ENCODE measurements at regions not wholly inside any gene's neighbourhood (a gene's known extent, or its start where the extent isn't known, plus 50 kb on each side); places are given as distances from the start of the nearest gene placed in this dataset.
A peak's percentile ranks its signal among the peaks of the same experiment; 100 is the strongest.
"Not testable (repeated sequence)": the region's sequence is repeated elsewhere in the genome, so short reads cannot be mapped to it uniquely, and the experiment has no call there.

DNA sequence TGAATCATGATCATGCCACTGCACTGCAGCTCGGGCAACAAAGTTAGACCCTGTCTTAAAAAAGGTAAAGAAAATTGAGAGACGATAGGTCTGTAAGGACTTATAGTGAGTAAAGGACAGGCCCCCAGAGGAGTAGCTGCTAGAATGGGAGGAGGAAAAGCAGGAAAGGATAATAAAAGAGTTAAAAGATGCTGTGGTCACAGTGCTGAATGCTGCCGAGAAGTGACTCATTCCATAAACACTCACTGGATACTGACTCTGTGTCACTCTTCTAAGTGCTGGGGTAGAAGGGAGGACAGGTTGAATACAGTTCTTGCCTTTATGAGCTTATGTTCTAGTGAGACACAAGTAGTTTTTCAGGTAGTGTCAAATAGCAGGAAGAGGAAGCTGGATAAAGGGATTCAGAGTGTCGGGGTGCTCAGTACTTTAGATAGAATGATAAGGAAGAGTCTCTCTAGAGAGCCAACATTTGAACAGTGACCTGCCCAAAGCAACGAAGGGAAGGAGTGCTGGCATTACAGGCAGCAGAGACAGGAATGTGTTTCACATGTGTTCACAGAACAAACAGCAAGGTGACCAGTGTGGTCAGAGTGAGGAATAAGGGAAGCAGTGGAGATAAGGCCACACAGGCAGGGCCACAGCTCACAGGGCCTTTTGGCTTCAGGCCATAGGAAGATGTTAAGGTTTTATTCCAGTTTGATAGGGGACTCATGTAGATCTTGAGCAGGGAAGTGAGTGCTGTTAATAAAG is 1240.5 kb downstream of the UQCRFS1 start:
- peak in 1 of 3 donors; percentile 21 for DNase-seq

DNA sequence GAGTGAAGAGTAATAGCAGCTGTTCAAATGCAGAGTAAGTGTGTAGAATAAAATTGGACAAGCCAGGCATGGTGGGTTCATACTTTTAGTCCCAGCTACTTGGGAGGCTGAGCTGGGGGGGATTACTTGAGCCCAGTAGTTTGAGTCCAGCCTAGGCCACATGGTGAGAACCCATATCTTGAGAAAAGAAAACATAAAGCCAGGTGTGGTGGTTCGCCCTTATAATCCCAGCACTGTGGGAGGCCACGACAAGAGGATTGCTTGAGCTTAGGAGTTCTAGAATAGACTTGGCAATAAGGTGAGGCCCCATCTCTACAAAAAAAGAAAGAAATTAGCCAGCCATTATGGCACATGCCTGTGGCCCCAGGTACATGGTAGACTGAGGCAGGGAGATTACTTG is 1241.1 kb downstream of the UQCRFS1 start:
- no peak for DNase-seq

DNA sequence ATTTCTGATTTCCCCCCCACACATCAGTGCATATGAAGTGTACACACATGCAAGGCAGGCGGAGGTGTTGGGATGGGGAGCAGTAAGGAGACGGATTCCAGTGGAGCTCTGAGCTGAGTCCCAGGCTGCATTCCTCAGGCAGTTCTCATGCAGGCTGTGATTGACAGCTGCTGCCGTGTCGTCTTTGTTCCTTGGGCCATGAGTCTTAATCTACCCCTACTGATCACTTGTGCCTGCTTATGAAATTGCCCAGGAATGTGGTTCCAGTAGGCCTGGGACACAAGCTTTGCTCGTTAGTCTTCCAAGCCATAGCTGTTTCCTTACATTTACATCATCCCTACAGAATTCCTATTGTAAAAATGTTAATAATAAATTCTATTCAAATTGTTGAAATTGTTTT is 1241.9 kb downstream of the UQCRFS1 start:
- peak in 1 of 3 donors; percentile 56 for DNase-seq

DNA sequence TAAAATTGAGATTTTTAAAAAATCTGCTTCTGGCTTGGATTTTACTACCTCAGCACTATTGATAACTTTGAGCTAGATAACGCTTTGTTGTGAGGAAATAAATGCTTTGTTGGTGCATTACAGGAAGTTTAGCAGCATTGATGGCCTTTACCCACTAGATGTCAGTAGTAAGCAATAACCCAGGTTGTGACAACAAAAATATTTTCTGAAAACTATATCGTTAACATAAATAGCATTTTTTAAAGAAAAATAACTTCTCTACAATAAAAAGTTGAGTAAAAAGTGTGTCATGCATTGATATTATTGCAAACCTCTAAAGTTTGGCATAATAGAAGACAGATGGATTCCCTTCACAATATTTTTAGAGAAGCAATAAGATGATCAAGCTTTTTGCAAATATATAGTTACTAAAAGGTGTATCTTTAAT is 1246.5 kb downstream of the UQCRFS1 start:
- peak in 1 of 3 donors; percentile 5 for DNase-seq

DNA sequence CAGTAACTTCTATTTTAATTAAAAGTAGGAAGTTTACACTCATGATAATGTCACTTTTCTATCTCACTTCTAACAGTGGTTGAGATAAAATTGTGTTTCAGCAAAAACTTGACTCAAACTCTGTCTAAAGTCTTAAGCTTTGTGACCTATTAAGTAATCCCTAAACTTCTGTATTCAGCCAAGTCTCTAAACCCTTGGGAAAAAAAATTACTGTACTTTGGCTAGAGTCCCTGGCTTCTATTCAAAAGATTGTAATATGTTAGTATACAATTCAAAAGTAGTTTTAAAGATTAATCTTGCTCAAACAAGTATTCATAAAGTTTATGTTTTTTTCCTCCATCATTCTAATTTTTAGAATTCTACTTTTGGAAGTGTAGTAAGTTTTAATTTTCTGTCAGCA is 1248.8 kb downstream of the UQCRFS1 start:
- DNase-seq, result peak; percentile 7 to 52 (median 24)

DNA sequence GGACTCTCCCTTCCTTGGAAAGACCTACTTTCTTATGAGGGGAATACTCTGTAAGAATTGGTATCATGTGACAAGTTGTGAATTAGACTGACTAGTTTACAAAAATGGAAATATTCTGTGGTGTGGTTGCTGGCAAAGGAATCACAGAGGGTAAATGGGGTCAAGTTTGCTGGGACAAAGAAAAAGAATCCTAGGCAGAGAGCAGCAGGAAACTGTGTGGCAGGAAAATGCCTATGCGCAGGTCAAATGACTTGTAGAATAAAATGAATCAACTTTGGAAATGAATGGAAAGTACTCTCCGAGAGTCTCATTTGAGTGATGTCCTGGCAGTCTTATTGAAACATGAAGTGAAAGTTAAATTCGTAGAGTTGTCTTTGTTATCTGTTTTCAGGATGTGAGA is 1250.7 kb downstream of the UQCRFS1 start:
- no peak for DNase-seq

DNA sequence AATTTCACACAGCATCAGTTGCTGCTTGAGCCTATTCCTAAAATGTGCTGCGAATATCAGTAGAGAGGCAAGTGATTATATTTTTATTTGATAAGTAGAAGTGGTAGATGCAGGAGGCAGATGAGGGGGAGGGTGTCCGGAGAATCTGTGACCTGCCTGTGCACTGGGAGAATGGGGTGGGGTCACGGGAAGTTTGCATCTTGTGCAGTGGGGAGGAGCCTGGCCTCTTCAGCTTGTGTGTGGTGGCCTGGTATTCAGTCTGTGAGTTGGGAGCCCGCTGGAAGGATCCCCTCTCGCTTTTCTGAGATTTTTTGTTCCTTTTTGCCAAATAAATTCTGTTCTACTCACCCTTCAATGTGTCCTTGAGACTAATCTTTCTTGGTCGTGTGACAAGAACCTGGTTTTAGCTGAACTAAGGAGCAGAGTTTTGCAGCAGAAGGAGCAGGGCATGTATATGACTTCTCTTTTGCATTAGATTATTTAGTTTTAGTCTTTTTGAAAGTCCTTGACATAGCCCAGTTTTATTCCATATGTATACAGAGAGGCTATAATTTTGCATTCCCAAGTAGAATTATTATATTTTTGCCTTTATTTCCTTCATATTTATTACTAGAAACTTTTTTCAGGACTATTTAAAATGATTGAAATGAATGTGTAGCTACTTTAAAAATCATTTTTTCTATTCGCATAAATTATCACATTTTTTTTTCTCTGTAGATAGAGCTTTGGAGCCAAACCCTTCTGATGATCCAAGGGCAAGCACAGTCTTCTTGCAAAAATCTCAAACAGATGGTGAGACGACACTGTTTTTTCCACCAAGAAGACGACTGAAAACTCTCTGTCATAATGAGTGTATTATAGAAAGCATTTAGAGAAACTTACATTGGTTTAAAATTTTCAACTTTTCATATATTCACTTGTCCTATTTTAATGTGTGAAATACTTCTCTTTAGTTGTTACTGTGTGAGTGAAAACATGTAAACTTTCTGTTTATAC is 1257.2 kb downstream of the UQCRFS1 start:
- no peak for DNase-seq

DNA sequence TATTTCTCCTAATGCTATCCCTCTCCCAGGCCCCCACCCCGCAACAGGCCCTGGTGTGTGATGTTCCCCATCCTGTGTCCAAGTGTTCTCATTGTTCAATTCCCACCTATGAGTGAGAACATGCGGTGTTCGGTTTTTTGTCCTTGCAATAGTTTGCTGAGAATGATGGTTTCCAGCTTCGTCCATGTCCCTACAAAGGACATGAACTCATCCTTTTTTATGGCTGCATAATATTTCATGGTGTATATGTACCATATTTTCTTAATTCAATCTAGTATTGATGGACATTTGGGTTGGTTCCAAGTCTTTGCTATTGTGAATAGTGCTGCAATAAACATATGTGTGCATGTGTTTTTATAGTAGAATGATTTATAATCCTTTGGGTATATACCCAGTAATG is 1270.3 kb downstream of the UQCRFS1 start:
- DNase-seq, result not testable (repeated sequence)

DNA sequence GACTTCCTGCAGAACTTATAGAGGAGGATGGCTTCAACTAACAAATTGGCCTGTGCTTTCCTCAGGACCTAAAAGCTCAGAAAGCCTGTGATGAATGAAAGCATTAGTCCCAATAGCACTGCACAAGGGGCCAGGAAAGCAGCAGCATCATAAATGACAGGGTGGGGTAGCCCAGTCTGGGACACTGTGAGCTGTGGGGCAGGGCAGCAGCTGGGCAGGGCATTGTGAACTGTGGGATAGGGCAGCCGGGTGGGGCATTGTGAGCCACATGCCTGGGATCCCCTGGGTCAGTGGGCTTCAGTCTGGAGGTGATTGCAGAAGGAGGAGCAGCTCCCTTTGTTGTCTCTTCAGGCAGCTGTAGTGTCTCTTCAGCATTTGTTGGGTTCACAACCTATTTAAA is 1276.8 kb downstream of the UQCRFS1 start:
- DNase-seq, result no peak

DNA sequence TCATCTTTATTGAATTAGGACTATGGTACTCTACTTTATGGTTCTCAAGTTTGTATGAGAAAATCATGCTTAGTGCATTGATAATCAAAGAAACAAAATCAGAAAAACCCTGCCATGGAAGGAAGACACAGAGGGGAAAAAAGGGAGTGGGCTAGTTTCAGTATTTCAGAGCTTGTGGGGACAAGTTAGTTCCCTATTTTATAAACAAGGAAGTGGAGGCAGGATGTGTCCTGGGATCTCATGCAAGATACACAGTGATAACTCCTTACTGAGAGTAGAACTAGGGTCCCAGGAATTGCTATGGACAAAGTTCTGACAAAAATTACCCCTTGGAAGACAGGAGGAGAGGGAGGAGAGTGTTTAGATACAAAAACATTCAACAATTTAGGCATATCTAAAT is 1277.3 kb downstream of the UQCRFS1 start:
- DNase-seq, result no peak

DNA sequence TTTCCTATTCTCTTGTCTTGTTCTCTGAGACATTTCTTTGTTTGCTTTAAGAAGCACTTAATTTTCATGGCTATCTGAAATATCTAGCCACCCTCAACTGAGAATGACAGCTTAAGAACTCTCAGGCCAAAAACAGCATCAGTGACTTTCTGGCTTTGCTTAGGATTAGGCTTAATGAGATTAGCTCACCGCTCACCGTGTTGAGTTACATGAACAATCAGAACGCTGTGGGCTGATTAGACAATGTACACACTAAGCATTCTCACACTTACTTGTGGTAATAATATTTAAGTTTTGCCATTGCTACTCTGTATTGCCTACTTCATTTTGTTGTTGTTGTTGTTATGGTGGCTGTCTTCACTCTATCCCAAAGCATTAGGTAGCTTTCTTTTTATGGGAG is 1283.6 kb downstream of the UQCRFS1 start:
- DNase-seq, result no peak

DNA sequence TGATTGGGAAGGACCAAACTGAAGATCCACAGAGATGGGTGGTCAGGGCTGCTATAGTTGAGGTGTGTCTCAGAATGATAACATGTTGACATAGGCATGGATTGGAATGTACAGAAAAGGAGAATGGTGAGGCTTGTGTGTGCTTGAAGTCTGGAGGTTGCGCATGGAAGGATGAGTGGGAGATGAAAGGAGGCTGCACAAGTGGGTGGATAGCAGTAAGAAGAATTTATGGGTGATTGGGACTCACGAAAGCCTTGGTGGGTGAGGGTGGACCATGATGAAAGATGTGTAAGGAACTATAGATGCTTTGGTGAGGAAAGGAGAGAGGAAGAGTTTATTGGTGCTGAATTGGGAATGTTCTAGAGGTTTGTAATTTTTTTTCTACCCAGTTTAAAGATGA is 1287.7 kb downstream of the UQCRFS1 start:
- no peak for DNase-seq

DNA sequence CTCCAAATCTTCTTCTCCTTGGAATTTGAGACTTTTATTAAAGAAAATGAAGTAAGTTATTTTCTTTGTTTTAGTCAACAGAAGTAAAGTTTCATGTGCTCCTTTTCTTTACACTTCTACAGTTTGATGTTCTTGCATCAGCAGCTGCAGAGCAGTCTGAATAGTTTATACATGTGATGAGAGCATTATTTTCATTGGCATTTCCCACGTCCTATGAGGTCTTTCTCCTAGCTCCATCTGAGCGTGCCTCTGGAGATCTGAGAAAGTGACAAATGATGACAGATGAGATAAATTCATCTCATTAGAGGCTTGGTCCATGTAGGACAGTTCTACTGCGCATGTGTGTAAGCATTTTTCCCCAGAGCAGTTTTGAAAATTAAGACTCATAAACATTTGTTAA is 1290.0 kb downstream of the UQCRFS1 start:
- no peak for DNase-seq

DNA sequence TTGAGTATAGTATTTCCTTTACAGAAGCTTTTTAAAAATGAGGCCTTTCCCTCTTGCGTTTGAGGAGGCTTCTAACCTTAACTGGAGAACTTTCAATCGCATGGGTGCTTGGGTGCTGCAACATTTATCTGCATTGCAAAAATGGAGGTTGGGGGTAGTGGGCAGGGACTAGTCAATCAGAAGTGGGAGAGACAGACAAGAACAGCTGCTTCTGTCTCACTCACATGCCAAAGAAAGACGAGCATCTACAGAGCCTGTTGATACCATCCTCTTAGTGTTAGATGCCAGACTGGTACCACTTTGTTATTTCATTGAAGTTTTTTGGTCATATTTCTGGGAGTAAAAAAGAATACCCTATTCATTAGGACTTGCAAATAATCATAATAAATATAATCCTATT is 1292.2 kb downstream of the UQCRFS1 start:
- DNase-seq, result no peak

DNA sequence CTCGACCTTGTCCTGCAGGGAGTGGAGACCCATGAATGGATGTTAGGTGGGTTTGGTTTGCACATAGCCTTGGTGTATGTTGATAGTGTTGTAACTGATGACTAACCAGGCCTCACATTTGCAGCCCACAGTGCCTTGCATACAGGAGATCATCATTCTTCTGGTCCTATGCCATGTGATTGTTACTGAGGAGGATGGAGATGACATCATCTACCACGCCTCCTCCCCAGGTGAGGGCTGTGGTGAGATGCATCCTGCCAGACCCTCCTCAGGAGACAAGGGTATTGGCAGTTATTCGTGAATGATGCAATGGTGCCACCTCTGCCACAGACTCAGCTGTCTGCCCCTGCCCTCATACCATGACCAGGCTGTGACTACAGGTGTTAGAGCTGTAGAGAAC is 1294.1 kb downstream of the UQCRFS1 start:
- no peak for DNase-seq

DNA sequence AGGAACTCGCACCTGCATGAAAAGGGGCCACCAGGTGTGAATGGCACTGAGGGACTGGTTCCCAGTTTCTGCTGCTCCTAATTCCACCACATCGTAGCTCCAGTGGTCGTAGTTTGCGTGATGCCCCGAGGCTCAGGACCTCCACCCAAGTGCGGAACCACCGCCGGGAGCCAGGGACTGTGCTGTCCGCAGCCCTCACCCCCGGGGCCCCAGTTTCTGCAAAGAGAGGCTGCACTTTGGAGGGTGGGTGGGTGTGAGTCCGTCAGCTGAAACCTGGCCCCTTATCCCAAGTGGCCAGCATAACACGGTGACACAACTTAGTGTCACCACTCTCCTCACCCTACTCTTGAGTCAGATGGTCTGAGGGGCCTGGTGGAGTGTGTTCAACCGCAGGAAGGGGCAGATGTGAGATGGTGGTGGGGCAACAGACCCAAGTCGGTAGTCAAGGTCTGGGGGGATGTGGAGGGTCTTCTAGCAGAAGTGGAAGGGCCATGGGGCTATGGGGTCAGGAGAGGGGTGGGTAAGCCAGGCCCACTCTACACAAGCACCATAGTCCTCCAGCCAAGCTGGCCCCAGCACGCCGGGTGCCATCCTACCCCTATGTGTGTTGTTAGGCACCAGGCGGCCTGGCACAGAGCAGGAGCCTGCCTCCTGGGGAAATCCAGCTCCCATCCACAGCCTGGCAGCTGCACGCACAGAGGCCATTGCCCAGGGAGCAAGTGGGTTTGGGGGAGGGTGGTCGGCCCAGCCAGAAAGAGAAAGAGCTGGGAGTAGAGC is 1301.6 kb downstream of the UQCRFS1 start:
- DNase-seq, result no peak

DNA sequence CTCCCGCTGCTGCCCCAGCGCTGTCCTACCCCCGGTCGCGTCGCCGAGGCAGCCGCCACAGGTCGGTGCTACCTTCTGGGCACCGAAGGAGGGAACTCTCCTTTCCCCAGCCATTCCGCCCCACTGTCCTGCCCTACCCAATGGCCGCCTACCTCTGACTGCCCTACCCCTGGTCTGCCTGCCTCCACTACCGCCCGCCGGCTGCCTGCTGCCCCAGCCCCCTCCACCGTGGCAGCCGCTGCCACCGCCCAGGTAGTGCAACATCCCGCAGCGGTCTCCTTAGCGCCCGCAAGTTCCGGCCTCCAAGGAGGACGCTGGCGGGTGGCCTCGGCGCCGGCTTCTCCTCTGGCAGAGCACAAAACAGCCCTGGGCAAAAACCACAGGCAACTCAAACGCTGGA is 1303.1 kb downstream of the UQCRFS1 start:
- DNase-seq, result no peak

DNA sequence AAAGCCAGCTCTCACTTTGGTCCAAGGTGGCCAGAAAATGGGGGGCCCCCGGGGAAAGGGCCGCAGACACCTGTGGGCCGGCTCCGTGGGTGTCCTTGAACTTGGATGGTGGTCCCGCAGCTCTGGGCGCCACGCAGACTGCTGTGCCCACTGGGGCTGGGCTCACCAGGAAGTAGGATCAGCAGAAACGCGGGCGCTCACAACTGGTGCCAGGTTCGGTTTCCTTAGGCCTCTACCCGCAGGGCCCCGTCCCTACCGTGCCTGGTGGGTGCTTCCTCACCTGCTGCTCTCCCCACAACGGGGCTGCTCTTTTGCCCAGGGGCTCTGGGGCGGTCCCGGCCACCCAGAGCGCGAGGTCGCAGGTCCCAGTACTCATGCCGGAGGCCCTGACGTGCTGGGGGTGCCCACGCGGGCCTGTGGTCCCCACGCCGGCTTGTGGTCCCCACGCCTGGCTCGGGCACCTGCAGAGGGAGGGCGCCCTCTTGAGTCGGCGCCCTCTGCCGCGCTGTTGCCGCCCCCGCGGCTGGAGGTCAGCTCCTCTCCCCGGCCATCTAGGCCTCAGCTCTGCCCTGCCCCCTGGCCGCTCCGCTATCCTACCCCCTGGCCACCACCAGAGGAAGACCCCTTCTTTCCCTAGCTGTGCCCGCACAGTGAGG is 1303.6 kb downstream of the UQCRFS1 start:
- no peak for DNase-seq

DNA sequence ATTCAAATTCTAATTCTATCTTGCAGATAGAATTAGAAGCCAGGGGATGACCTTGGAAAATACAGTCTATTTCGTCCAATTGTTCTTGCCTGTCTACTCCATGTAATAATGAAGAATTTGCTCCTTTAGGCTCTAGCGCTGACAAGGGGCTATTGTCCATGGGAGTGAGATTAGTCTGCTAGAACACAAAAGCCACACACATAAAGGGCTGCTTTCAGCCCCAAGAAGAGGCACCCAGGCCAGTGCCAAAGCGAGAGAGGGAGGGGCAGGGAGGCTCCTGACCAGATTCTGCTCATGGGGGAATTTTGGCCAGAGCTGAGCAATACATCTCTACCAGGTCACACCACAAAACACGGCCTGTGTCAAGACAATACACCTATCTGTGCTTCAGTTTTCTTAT is 1306.9 kb downstream of the UQCRFS1 start:
- DNase-seq, result no peak

DNA sequence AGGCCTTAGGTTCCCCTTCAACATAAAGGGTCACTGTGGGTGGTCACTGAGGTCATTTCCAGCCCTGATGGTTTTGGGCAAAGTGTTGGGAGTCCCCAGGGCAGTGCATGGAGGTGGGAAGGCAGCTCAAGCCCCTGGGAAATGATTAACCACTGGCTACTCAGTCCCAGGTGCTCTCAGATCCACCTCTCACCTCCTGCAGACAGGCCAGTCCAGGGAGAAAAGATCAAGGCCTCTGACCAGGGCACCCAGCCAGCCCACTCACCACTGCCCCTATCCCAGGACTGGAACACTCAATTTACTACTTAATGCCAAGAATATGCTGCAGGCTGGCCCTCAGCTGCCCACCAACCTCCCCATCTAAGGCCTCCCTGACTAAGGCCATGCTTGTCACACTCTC is 1307.9 kb downstream of the UQCRFS1 start:
- no peak for DNase-seq

DNA sequence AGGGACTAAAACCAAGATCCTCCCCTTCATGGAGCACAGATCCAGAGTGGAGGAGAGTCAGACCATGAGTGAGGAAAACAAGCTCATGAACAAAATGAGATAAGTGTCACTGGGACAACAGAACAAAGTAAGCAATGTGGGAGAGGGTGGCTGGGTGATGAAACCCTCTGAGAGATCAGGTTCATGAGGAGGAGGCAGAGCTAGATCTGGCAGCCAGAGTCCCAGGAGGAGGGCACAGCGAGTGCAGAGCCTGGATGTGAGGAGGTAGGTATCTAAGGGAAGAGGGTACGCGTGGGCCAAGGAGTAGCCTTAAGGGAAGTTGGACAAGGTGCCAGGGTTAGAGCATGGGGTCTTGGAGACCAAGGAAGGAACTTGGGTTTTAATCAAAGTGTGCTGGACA is 1311.9 kb downstream of the UQCRFS1 start:
- DNase-seq, result no peak

DNA sequence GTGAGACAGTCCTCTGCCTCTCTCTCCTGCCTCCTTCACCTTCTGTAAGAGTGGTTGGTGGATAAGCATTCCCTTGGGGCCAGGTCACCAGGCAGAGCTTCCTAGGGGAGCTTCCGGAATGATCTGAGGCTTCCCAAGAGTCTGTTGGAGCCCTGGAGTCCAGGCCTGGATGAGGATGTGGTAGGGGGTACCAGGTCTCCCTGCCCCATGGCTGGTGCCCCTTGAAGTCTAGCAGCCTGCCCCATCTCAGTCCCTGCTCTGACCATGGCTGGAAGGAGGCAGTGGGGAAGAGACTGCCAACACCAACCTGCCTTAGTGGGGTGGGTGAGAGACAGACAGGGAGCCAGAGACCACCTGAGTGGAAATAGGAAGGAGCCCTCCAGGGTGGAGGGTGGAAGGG is 1316.9 kb downstream of the UQCRFS1 start:
- DNase-seq, result no peak

All from muscle of back (tissue), 3 donors.